HepG2 (cell line): ENCODE measurements at regions not wholly inside any gene's neighbourhood (a gene's known extent, or its start where the extent isn't known, plus 50 kb on each side); places are given as distances from the start of the nearest gene placed in this dataset.

Experiments
- ATAC-seq: fragments of 200-7000 bp; cut with Tn5 transposase; 3 replicates; pipeline ENCODE4 v1.9.1; 2020; ENCODE audit warnings: mild to moderate bottlenecking, moderate library complexity
- BruUV-seq: library from RNA; stranded (reverse); fragments of 400-500 nt; replicated peaks from 2 replicates; lab custom pipeline; 2021; lab: Mats Ljungman, UMichigan
- CTCF ChIA-PET: fragments of 300-600 bp; formaldehyde crosslinking; extraction: SDS; loops from one replicate; lab custom pipeline; 2021; ENCODE audit warnings: low total read pairs, inconsistent platforms, low intra/inter-chr PET ratio; lab: Yijun Ruan, JAX
- POLR2A ChIA-PET: fragments of 350-600 bp; sonication (Branson Sonifier 250); formaldehyde crosslinking; loops from one replicate; lab custom pipeline; 2020; ENCODE audit warnings: antibody characterized with exemption, inconsistent platforms; lab: Yijun Ruan, JAX
- DNase-seq: peaks from one replicate; pipeline ENCODE4 v3.0.0-alpha.2; 2015; ENCODE audit warnings: low spot score
- FAIRE-seq: peaks from 3 replicates; lab custom pipeline; 2011; peaks lifted over from hg19 to GRCh38; lab: Jason Lieb, UNC
- H2AFZ ChIP-seq: one replicate; pipeline ENCODE4 v1.6.1; 2011; ENCODE audit warnings: low read length, inconsistent platforms
- H3K27ac ChIP-seq: fragments of 300-600 bp; 3 replicates; pipeline ENCODE4 v1.8.0; 2011; ENCODE audit warnings: mixed run types, mild to moderate bottlenecking, mixed read lengths, low read length, inconsistent platforms; ENCODE audit not compliant: insufficient read depth; ENCODE audit errors: extremely low read length
- H3K27me3 ChIP-seq, 2 experiments: fragments of 200-600 bp in 1 of 2; 2 replicates in 1 of 2; 3 replicates in 1 of 2; pipeline versions ENCODE4 v1.6.0 to v1.8.0; 2011; ENCODE audit warnings: low read length in 2 of 2, mild to moderate bottlenecking in 2 of 2, moderate library complexity in 2 of 2, inconsistent platforms in 1 of 2; ENCODE audit not compliant: insufficient read depth in 2 of 2, control insufficient read depth in 1 of 2
- H3K36me3 ChIP-seq, 2 experiments: fragments of 200-600 bp in 1 of 2; replicated peaks in 1 of 2; 2 replicates in 1 of 2; 3 replicates in 1 of 2; pipeline versions ENCODE4 v1.5.1 to v1.8.0; 2011; ENCODE audit warnings: low read length in 2 of 2, inconsistent platforms in 1 of 2; ENCODE audit not compliant: insufficient read depth in 2 of 2, control insufficient read depth in 1 of 2
- H3K4me1 ChIP-seq: 2 replicates; pipeline ENCODE4 v1.5.1; 2012; ENCODE audit warnings: low read length, inconsistent platforms; ENCODE audit not compliant: insufficient read depth
- H3K4me2 ChIP-seq: 2 replicates; pipeline ENCODE4 v1.6.0; 2011; ENCODE audit warnings: low read depth, low read length, inconsistent platforms
- H3K4me3 ChIP-seq, 3 experiments: fragments of 200-600 bp in 1 of 3; sonication (generic), shearing (Covaris generic) in 1 of 3; replicated peaks in 1 of 3; 2 replicates each; pipeline ENCODE4 v1.5.1; 2011 to 2016; ENCODE audit warnings: low read length in 3 of 3, inconsistent platforms in 2 of 3, low read depth in 2 of 3, mild to moderate bottlenecking in 2 of 3, control low read depth in 1 of 3, mixed read lengths in 1 of 3; ENCODE audit not compliant: insufficient read depth in 1 of 3
- H3K79me2 ChIP-seq: one replicate; pipeline ENCODE4 v1.6.1; 2011; ENCODE audit warnings: low read length, inconsistent platforms; ENCODE audit not compliant: insufficient read depth
- H3K9ac ChIP-seq: 2 replicates; pipeline ENCODE4 v1.6.0; 2011; ENCODE audit warnings: mild to moderate bottlenecking, low read depth, low read length, inconsistent platforms; ENCODE audit not compliant: insufficient read depth
- H3K9me3 ChIP-seq: 2 replicates; pipeline ENCODE4 v1.5.1; 2012; ENCODE audit warnings: mild to moderate bottlenecking, low read length
- H4K20me1 ChIP-seq: 2 replicates; pipeline ENCODE4 v1.6.0; 2011; ENCODE audit warnings: inconsistent platforms, mild to moderate bottlenecking, low read length, moderate library complexity; ENCODE audit not compliant: insufficient read depth
- CREB1 ChIP-seq, 2 experiments: fragments of 450-650 bp in 1 of 2; IDR thresholded peaks; 2 replicates each; pipeline ENCODE4 v1.6.1; 2016 to 2017; ENCODE audit warnings: control low read depth in 1 of 2, mild to moderate bottlenecking in 1 of 2, missing compliant biosample characterization in 1 of 2, missing genetic modification characterization in 1 of 2
- FOXO1 ChIP-seq: sonication (generic); formaldehyde crosslinking; IDR thresholded peaks from 2 replicates; pipeline ENCODE4 v1.4.0; 2020; ENCODE audit warnings: missing genetic modification reagents
- FOXP4 ChIP-seq: sonication (generic); formaldehyde crosslinking; IDR thresholded peaks from 2 replicates; pipeline ENCODE4 v1.4.0; 2020; ENCODE audit warnings: missing genetic modification reagents
- HOXA3 ChIP-seq: sonication (generic); formaldehyde crosslinking; IDR thresholded peaks from 2 replicates; pipeline ENCODE4 v1.5.0; 2020; ENCODE audit warnings: missing genetic modification reagents
- KLF11 ChIP-seq: IDR thresholded peaks from 2 replicates; pipeline ENCODE4 v1.6.1; 2016; ENCODE audit warnings: missing compliant biosample characterization
- KLF16 ChIP-seq, 2 experiments: sonication (generic) in 1 of 2; formaldehyde crosslinking in 1 of 2; IDR thresholded peaks; 2 replicates each; pipeline versions ENCODE4 v1.6.1 to v1.8.0; 2016 to 2023; ENCODE audit warnings: missing genetic modification reagents in 2 of 2, missing compliant biosample characterization in 1 of 2
- MIXL1 ChIP-seq: IDR thresholded peaks from 2 replicates; pipeline ENCODE4 v1.6.1; 2016
- MXI1 ChIP-seq: IDR thresholded peaks from 3 replicates; pipeline ENCODE4 v1.6.1; 2012; ENCODE audit warnings: low read depth, low read length, inconsistent platforms, borderline replicate concordance
- POLR2AphosphoS5 ChIP-seq: IDR thresholded peaks from 2 replicates; pipeline ENCODE4 v1.6.1; 2012; ENCODE audit warnings: low read depth, low read length
- POLR2G ChIP-seq: fragments of 200-400 bp; formaldehyde crosslinking; IDR thresholded peaks from 2 replicates; pipeline ENCODE4 v1.6.1; 2018; ENCODE audit warnings: mild to moderate bottlenecking, low read depth, low read length, moderate library complexity
- PRDM15 ChIP-seq: sonication (generic); formaldehyde crosslinking; IDR thresholded peaks from 2 replicates; pipeline ENCODE4 v1.4.0; 2020; ENCODE audit warnings: missing genetic modification reagents
- ZBTB42 ChIP-seq: sonication (generic); formaldehyde crosslinking; IDR thresholded peaks from 2 replicates; pipeline ENCODE4 v1.5.0; 2020; ENCODE audit warnings: mild to moderate bottlenecking, missing genetic modification reagents
- ZNF292 ChIP-seq: sonication (generic); formaldehyde crosslinking; IDR thresholded peaks from 2 replicates; pipeline ENCODE4 v1.8.1; 2022; ENCODE audit warnings: mild to moderate bottlenecking, low read depth, missing genetic modification reagents, borderline replicate concordance
- ZNF296 ChIP-seq: sonication (generic); formaldehyde crosslinking; conservative IDR thresholded peaks from 2 replicates; pipeline ENCODE4 v1.5.0; 2020; ENCODE audit warnings: mild to moderate bottlenecking, missing genetic modification reagents
- ZNF510 ChIP-seq: sonication (generic); formaldehyde crosslinking; IDR thresholded peaks from 2 replicates; pipeline ENCODE4 v1.4.0; 2020; ENCODE audit warnings: low read depth, mild to moderate bottlenecking, missing genetic modification reagents
- ZNF800 ChIP-seq: sonication (generic); formaldehyde crosslinking; IDR thresholded peaks from 2 replicates; pipeline ENCODE4 v1.4.0; 2020; ENCODE audit warnings: missing genetic modification reagents
- ZSCAN29 ChIP-seq: sonication (generic); formaldehyde crosslinking; conservative IDR thresholded peaks from 2 replicates; pipeline ENCODE4 v1.4.0; 2020; ENCODE audit warnings: mild to moderate bottlenecking, missing genetic modification reagents
- WGBS: methylation state at CpG from one replicate; pipeline ENCODE4 v1.1.6; 2017; ENCODE audit warnings: low lambda C conversion rate; 5-methylcytosine and 5-hydroxymethylcytosine counted together
- in situ Hi-C: cut with HindIII; loops from 2 replicates; pipeline ENCODE4 v1.10.0; 2017; ENCODE audit warnings: low pct_unique_long_range_greater_than_20kb; ENCODE audit not compliant: extremely low pct_ligation_motif_present
- intact Hi-C: fragments of 100-400 bp; cut with micrococcal nuclease; formaldehyde crosslinking; loops from one replicate; pipeline ENCODE4 v1.10.0; 2022; ENCODE audit not compliant: unreplicated experiment

- 56% methylated on average over 6 of the region's 6 CpGs for WGBS
- peak overlapping the region; percentile 89 for H3K27ac ChIP-seq
- H3K4me2 ChIP-seq = peak overlapping the region; percentile 71
- FAIRE-seq (no peak), ATAC-seq (peak; percentile 49), DNase-seq (no peak)
- intact Hi-C loops = no loop called here
- in situ Hi-C loops = no loop called here
- H3K36me3 ChIP-seq = no peaks in the 10 kb centered on the region
- H3K79me2 ChIP-seq = no peaks in the 10 kb centered on the region
- peak overlapping the region; percentile 50 for H3K9ac ChIP-seq
- peaks cover 95% of the 10 kb centered on the region for H3K4me1 ChIP-seq
- H3K9me3 ChIP-seq = peaks cover 4% of the 10 kb centered on the region; the same call in 1 of the 2 replicates
- H3K4me3 ChIP-seq = peak overlapping the region in 1 of 3 experiments; percentile 50; a peak in 1 of 6 replicates
- ChIA-PET POLR2A (interaction anchor here (1.0 to 4.8 kb wide), 16 partner anchors 8 to 185 kb away, joined by 3 to 136 read pairs (median 6); partner anchors contain the start of gene PHYHIPL), CTCF (no interaction called here)
- H3K27me3 ChIP-seq = no peaks in the 10 kb centered on the region
- BruUV-seq = TSS peak; percentile 99
- H2AFZ ChIP-seq = no peak overlapping the region
- H4K20me1 ChIP-seq = no peaks in the 10 kb centered on the region
- TF ChIP-seq KLF11 (CRISPR knock-in tag) (0 out of 2 replicates have a peak, but pooled peaks have one; percentile 45), FOXO1 (CRISPR knock-in tag) (no peak), ZSCAN29 (CRISPR knock-in tag) (0 out of 2 replicates have a peak, but pooled peaks have one; percentile 34), MIXL1 (CRISPR knock-in tag) (no peak), CREB1 (IDR thresholded peaks at IDR 0.05) (no peak), CREB1 (CRISPR knock-in tag; IDR thresholded peaks at IDR 0.05) (peak; percentile 5; the same call in 1 of the 2 replicates), ZNF800 (CRISPR knock-in tag) (peak; percentile 34; the same call in 1 of the 2 replicates), KLF16 (CRISPR knock-in tag; IDR thresholded peaks at IDR 0.05) (0 out of 4 replicates have a peak, but pooled peaks of 1 of the 2 experiments have one; percentile 8), ZNF510 (CRISPR knock-in tag) (peak; percentile 32; the same call in 1 of the 2 replicates), POLR2AphosphoS5 (0 out of 2 replicates have a peak, but pooled peaks have one; percentile 11), HOXA3 (0 out of 2 replicates have a peak, but pooled peaks have one; percentile 9), ZNF292 (CRISPR knock-in tag) (0 out of 2 replicates have a peak, but pooled peaks have one; percentile 2), ZBTB42 (CRISPR knock-in tag) (0 out of 2 replicates have a peak, but pooled peaks have one; percentile 18), ZNF296 (CRISPR knock-in tag) (no peak), FOXP4 (CRISPR knock-in tag) (0 out of 2 replicates have a peak, but pooled peaks have one; percentile 1), PRDM15 (CRISPR knock-in tag) (peak; percentile 12; the same call in 1 of the 2 replicates), MXI1 (no peak), POLR2G (peak; percentile 57)
Observed at GRCh38 chr10:58995058-58995596, 181.3 kb upstream of the PHYHIPL start.
